WTC11 (cell line): ENCODE measurements at regions not wholly inside any gene's neighbourhood (a gene's known extent, or its start where the extent isn't known, plus 50 kb on each side); places are given as distances from the start of the nearest gene placed in this dataset.

Experiments
- ATAC-seq: fragments of 200-7000 bp; cut with Tn5 transposase; 2 replicates; pipeline ENCODE4 v1.10.0; 2021; ENCODE audit warnings: mild to moderate bottlenecking, moderate library complexity
- CTCF ChIA-PET: fragments of 300-600 bp; sonication (Branson Sonifier 250); formaldehyde crosslinking; loops from one replicate; lab custom pipeline; 2021; ENCODE audit warnings: antibody characterized with exemption; lab: Charles Lee
- POLR2A ChIA-PET: fragments of 350-600 bp; sonication (Branson Sonifier 250); formaldehyde crosslinking; loops from one replicate; lab custom pipeline; 2021; ENCODE audit warnings: antibody characterized with exemption; lab: Charles Lee
- DNase-seq: peaks from one replicate; pipeline ENCODE4 v3.0.0; 2021; ENCODE audit warnings: low spot score
- H3K27ac Mint-ChIP-seq: 2 replicates; pipeline ENCODE4 v1.8.0; 2021; ENCODE audit warnings: mixed read lengths
- H3K27me3 Mint-ChIP-seq: 2 replicates; pipeline ENCODE4 v1.8.0; 2021; ENCODE audit warnings: low read depth, mild to moderate bottlenecking, moderate library complexity, mixed read lengths
- H3K36me3 Mint-ChIP-seq: 2 replicates; pipeline ENCODE4 v1.8.0; 2021; ENCODE audit warnings: mixed read lengths
- H3K4me1 Mint-ChIP-seq: 2 replicates; pipeline ENCODE4 v1.8.0; 2022; ENCODE audit warnings: mixed read lengths
- H3K4me3 Mint-ChIP-seq: 2 replicates; pipeline ENCODE4 v1.8.0; 2021; ENCODE audit warnings: mild to moderate bottlenecking, moderate library complexity, mixed read lengths
- H3K9me3 Mint-ChIP-seq: 2 replicates; pipeline ENCODE4 v1.8.0; 2021; ENCODE audit warnings: mixed read lengths
- CBFB ChIP-seq: sonication (generic); formaldehyde crosslinking; IDR thresholded peaks from 2 replicates; pipeline ENCODE4 v1.8.1; 2022; ENCODE audit warnings: mild to moderate bottlenecking, low read depth, missing genetic modification reagents
- CREM ChIP-seq: sonication (generic); formaldehyde crosslinking; IDR thresholded peaks from 2 replicates; pipeline ENCODE4 v1.8.1; 2022; ENCODE audit warnings: mild to moderate bottlenecking, missing genetic modification reagents, moderate library complexity
- FOXJ3 ChIP-seq: sonication (generic); formaldehyde crosslinking; IDR thresholded peaks from 2 replicates; pipeline ENCODE4 v1.9.0; 2021; ENCODE audit warnings: missing genetic modification reagents, mild to moderate bottlenecking, borderline replicate concordance
- FOXP1 ChIP-seq: sonication (generic); formaldehyde crosslinking; IDR thresholded peaks from 2 replicates; pipeline ENCODE4 v1.8.0; 2022; ENCODE audit warnings: missing genetic modification reagents, mild to moderate bottlenecking, moderate library complexity, borderline replicate concordance
- GTF2I ChIP-seq: fragments of 250-450 bp; sonication (Bioruptor Pico); conservative IDR thresholded peaks from 2 replicates; pipeline ENCODE4 v1.4.0; 2021; ENCODE audit warnings: mild to moderate bottlenecking
- IRF2 ChIP-seq: sonication (generic); formaldehyde crosslinking; IDR thresholded peaks from 2 replicates; pipeline ENCODE4 v1.8.0; 2022; ENCODE audit warnings: low read depth, missing genetic modification reagents, borderline replicate concordance
- JAZF1 ChIP-seq: fragments of 250-450 bp; sonication (Bioruptor Pico); IDR thresholded peaks from 2 replicates; pipeline ENCODE4 v1.9.0; 2021; ENCODE audit warnings: moderate library complexity, mild to moderate bottlenecking, inconsistent platforms
- JUN ChIP-seq: sonication (generic); formaldehyde crosslinking; IDR thresholded peaks from 2 replicates; pipeline ENCODE4 v1.8.0; 2023; ENCODE audit warnings: mild to moderate bottlenecking, missing genetic modification reagents
- NFATC4 ChIP-seq: fragments of 250-450 bp; sonication (Bioruptor Pico); IDR thresholded peaks from 2 replicates; pipeline ENCODE4 v1.9.0; 2021; ENCODE audit warnings: mild to moderate bottlenecking
- NFE2L1 ChIP-seq: sonication (generic); formaldehyde crosslinking; IDR thresholded peaks from 2 replicates; pipeline ENCODE4 v1.8.1; 2023; ENCODE audit warnings: missing genetic modification reagents
- NR2C2 ChIP-seq: sonication (generic); formaldehyde crosslinking; IDR thresholded peaks from 2 replicates; pipeline ENCODE4 v1.8.0; 2022; ENCODE audit warnings: mild to moderate bottlenecking, missing genetic modification reagents
- NR3C1 ChIP-seq: sonication (generic); formaldehyde crosslinking; conservative IDR thresholded peaks from 2 replicates; pipeline ENCODE4 v1.8.1; 2023; ENCODE audit warnings: low read depth, mild to moderate bottlenecking, missing genetic modification reagents
- SMAD3 ChIP-seq: sonication (generic); formaldehyde crosslinking; IDR thresholded peaks from 2 replicates; pipeline ENCODE4 v1.8.0; 2022; ENCODE audit warnings: missing genetic modification reagents, mild to moderate bottlenecking, borderline replicate concordance
- TEAD1 ChIP-seq: sonication (generic); formaldehyde crosslinking; IDR thresholded peaks from 2 replicates; pipeline ENCODE4 v1.8.0; 2022; ENCODE audit warnings: mild to moderate bottlenecking, missing genetic modification reagents
- ZBTB21 ChIP-seq: sonication (generic); formaldehyde crosslinking; IDR thresholded peaks from 2 replicates; pipeline ENCODE4 v1.8.1; 2023; ENCODE audit warnings: mild to moderate bottlenecking, missing genetic modification reagents, borderline replicate concordance
- ZNF138 ChIP-seq: sonication (generic); formaldehyde crosslinking; conservative IDR thresholded peaks from 2 replicates; pipeline ENCODE4 v1.8.1; 2022; ENCODE audit warnings: mild to moderate bottlenecking, moderate library complexity, missing genetic modification reagents
- ZNF219 ChIP-seq: sonication (generic); formaldehyde crosslinking; IDR thresholded peaks from 2 replicates; pipeline ENCODE4 v1.8.0; 2023; ENCODE audit warnings: missing genetic modification reagents, mild to moderate bottlenecking, borderline replicate concordance
- ZNF317 ChIP-seq: sonication (generic); formaldehyde crosslinking; IDR thresholded peaks from 2 replicates; pipeline ENCODE4 v1.8.1; 2023; ENCODE audit warnings: low read depth, mild to moderate bottlenecking, moderate library complexity, missing genetic modification reagents, borderline replicate concordance
- ZNF671 ChIP-seq: fragments of 250-450 bp; sonication (Bioruptor Pico); IDR thresholded peaks from 2 replicates; pipeline ENCODE4 v1.8.0; 2021; ENCODE audit warnings: mild to moderate bottlenecking
- TF ChIP-seq, protein P1 (sequence below): sonication (generic); formaldehyde crosslinking; IDR thresholded peaks from 2 replicates; pipeline ENCODE4 v1.8.1; 2022; ENCODE audit warnings: low read depth, mild to moderate bottlenecking, moderate library complexity, missing genetic modification reagents, borderline replicate concordance
- TF ChIP-seq, protein P2 (sequence below): fragments of 250-450 bp; sonication (Bioruptor Pico); IDR thresholded peaks from 2 replicates; pipeline ENCODE4 v2.1.2; 2022; ENCODE audit warnings: mild to moderate bottlenecking, moderate library complexity
- TF ChIP-seq, protein P3 (sequence below): sonication (generic); formaldehyde crosslinking; IDR thresholded peaks from 2 replicates; pipeline ENCODE4 v1.8.1; 2022; ENCODE audit warnings: mild to moderate bottlenecking, missing genetic modification reagents, moderate library complexity, borderline replicate concordance
- TF ChIP-seq, protein P4 (sequence below): sonication (generic); formaldehyde crosslinking; IDR thresholded peaks from 2 replicates; pipeline ENCODE4 v1.8.1; 2023; ENCODE audit warnings: mild to moderate bottlenecking, missing genetic modification reagents
- TF ChIP-seq, protein P5 (sequence below): sonication (generic); formaldehyde crosslinking; IDR thresholded peaks from 2 replicates; pipeline ENCODE4 v1.8.0; 2022; ENCODE audit warnings: mild to moderate bottlenecking, missing genetic modification reagents

DNA sequence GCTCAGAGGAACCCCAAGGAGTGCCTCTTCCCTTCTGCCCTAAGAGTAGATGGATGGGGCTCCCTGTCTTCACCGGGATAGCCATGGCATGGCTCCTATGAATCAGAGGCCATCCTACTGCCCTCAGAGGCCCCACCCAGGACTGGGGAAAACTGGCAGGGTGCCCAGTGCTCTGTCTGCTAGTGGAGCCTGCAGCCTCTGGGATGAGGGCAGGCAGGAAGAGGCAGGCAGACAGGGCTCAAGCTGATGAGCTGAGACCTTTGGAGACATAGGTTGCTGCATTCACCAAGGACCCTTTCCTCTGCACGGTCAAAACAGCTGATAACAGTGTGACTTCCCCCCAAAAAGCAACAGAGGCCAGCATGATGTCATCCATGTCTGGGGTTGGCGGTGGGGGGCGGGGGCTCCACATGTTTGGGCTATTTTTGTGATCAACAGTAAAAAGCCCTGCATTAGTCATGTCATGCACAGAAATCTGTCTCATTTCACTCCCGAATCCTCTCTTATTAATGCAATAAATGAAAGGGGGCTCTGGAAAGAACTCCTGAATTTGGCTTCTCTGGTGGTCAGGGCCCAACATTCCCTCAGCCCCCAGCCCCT, 207.6 kb upstream of the MAMLD1 start:
- H3K4me3 Mint-ChIP-seq = no peak overlapping the region
- CTCF ChIA-PET = interaction anchor here (0.6 kb wide), 1 partner anchor 209 kb away, joined by 7 read pairs; no protein-coding TSS in a partner anchor
- DNase-seq = no peak
- no peak overlapping the region for H3K27ac Mint-ChIP-seq
- ATAC-seq = no peak
- no peak for TF ChIP-seq NFE2L1 (CRISPR knock-in tag)
- TF ChIP-seq ZBTB21 = no peak
- TF ChIP-seq, protein P1, sequence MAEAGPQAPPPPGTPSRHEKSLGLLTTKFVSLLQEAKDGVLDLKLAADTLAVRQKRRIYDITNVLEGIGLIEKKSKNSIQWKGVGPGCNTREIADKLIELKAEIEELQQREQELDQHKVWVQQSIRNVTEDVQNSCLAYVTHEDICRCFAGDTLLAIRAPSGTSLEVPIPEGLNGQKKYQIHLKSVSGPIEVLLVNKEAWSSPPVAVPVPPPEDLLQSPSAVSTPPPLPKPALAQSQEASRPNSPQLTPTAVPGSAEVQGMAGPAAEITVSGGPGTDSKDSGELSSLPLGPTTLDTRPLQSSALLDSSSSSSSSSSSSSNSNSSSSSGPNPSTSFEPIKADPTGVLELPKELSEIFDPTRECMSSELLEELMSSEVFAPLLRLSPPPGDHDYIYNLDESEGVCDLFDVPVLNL (CRISPR knock-in tag) = no peak
- no peak for TF ChIP-seq JUN
- TF ChIP-seq ZNF219 = no peak
- no peak for TF ChIP-seq SMAD3 (CRISPR knock-in tag)
- TF ChIP-seq FOXJ3 (CRISPR knock-in tag) = no peak
- no peak for TF ChIP-seq GTF2I
- no peak for TF ChIP-seq NR3C1 (CRISPR knock-in tag)
- TF ChIP-seq, all 79 proteins: peak for 0
- H3K4me1 Mint-ChIP-seq = no peaks in the 10 kb centered on the region
- no peaks in the 10 kb centered on the region for H3K9me3 Mint-ChIP-seq
- H3K27me3 Mint-ChIP-seq = no peaks in the 10 kb centered on the region; the same call in 1 of the 2 replicates
- POLR2A ChIA-PET = no interaction called here
- no peaks in the 10 kb centered on the region for H3K36me3 Mint-ChIP-seq

DNA sequence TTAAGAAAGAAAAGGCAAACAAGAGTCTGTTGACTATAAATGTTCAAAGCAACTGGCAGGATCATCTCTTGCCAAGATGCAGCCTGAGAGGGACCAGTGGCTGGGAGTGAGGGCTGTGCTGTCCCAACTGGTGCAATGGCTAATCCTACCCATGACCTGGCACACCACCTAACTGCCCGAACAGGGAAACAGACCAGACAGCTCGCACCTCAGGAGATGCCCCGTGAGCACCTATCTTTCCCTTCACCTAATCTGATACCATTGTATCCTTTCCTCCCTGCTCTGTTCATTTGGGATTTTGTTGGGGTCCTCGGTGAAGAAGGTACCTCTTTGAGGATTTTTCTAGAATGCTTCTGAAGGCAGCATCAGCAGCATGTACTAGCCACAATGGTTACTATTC, 206.5 kb upstream of the MAMLD1 start:
- Mint-ChIP-seq H3K27ac (no peak overlapping the region), H3K36me3 (no peaks in the 10 kb centered on the region), H3K9me3 (no peaks in the 10 kb centered on the region), H3K4me1 (no peaks in the 10 kb centered on the region), H3K4me3 (no peak overlapping the region), H3K27me3 (no peaks in the 10 kb centered on the region; the same call in 1 of the 2 replicates)
- POLR2A ChIA-PET = no interaction called here
- CTCF ChIA-PET = no interaction called here
- no peak for ATAC-seq
- DNase-seq = no peak
- TF ChIP-seq, protein P2, sequence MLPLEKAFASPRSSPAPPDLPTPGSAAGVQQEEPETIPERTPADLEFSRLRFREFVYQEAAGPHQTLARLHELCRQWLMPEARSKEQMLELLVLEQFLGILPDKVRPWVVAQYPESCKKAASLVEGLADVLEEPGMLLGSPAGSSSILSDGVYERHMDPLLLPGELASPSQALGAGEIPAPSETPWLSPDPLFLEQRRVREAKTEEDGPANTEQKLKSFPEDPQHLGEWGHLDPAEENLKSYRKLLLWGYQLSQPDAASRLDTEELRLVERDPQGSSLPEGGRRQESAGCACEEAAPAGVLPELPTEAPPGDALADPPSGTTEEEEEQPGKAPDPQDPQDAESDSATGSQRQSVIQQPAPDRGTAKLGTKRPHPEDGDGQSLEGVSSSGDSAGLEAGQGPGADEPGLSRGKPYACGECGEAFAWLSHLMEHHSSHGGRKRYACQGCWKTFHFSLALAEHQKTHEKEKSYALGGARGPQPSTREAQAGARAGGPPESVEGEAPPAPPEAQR (CRISPR knock-in tag) = no peak
- TF ChIP-seq NFATC4 (CRISPR knock-in tag) (no peak), ZNF317 (CRISPR knock-in tag) (no peak)

DNA sequence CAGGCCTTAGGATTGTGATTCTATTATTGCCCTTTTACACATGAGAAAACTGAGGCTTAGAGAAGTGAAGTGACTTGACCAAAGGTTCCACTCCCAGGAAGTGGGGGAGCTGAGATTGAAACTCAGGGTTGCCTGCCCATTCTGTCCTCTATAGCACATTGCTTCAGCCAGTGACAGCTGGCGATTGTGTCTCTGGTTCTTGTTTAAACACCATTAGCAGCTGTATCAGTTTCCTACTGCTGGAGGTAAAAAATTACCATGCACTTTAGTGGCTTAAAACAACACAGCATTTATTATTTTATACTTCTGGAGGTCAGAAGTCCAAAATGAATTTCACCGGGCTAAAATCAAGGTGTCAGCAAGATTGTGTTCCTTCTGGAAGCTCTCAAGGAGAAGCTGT, 205.8 kb upstream of the MAMLD1 start:
- Mint-ChIP-seq H3K27ac (no peak overlapping the region), H3K4me1 (no peaks in the 10 kb centered on the region), H3K4me3 (no peak overlapping the region), H3K36me3 (no peaks in the 10 kb centered on the region), H3K27me3 (no peaks in the 10 kb centered on the region; the same call in 1 of the 2 replicates), H3K9me3 (no peaks in the 10 kb centered on the region)
- DNase-seq (no peak), ATAC-seq (no peak)
- POLR2A ChIA-PET = no interaction called here
- CTCF ChIA-PET = no interaction called here
- TF ChIP-seq, protein P3, sequence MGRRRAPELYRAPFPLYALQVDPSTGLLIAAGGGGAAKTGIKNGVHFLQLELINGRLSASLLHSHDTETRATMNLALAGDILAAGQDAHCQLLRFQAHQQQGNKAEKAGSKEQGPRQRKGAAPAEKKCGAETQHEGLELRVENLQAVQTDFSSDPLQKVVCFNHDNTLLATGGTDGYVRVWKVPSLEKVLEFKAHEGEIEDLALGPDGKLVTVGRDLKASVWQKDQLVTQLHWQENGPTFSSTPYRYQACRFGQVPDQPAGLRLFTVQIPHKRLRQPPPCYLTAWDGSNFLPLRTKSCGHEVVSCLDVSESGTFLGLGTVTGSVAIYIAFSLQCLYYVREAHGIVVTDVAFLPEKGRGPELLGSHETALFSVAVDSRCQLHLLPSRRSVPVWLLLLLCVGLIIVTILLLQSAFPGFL (CRISPR knock-in tag) = no peak
- TF ChIP-seq TEAD1 (no peak), ZNF671 (CRISPR knock-in tag) (no peak), CBFB (CRISPR knock-in tag) (no peak), JAZF1 (CRISPR knock-in tag) (no peak), CREM (CRISPR knock-in tag) (no peak), ZNF138 (no peak), IRF2 (no peak), NR2C2 (CRISPR knock-in tag) (no peak), FOXP1 (CRISPR knock-in tag) (no peak), JUN (no peak)
- TF ChIP-seq, protein P4, sequence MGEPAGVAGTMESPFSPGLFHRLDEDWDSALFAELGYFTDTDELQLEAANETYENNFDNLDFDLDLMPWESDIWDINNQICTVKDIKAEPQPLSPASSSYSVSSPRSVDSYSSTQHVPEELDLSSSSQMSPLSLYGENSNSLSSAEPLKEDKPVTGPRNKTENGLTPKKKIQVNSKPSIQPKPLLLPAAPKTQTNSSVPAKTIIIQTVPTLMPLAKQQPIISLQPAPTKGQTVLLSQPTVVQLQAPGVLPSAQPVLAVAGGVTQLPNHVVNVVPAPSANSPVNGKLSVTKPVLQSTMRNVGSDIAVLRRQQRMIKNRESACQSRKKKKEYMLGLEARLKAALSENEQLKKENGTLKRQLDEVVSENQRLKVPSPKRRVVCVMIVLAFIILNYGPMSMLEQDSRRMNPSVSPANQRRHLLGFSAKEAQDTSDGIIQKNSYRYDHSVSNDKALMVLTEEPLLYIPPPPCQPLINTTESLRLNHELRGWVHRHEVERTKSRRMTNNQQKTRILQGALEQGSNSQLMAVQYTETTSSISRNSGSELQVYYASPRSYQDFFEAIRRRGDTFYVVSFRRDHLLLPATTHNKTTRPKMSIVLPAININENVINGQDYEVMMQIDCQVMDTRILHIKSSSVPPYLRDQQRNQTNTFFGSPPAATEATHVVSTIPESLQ (CRISPR knock-in tag) = no peak
- TF ChIP-seq, protein P5, sequence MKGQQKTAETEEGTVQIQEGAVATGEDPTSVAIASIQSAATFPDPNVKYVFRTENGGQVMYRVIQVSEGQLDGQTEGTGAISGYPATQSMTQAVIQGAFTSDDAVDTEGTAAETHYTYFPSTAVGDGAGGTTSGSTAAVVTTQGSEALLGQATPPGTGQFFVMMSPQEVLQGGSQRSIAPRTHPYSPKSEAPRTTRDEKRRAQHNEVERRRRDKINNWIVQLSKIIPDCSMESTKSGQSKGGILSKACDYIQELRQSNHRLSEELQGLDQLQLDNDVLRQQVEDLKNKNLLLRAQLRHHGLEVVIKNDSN (CRISPR knock-in tag) = no peak
